G401.6 (cell line): ENCODE measurements at regions not wholly inside any gene's neighbourhood (a gene's known extent, or its start where the extent isn't known, plus 50 kb on each side); places are given as distances from the start of the nearest gene placed in this dataset.
"Not testable (repeated sequence)": the region's sequence is repeated elsewhere in the genome, so short reads cannot be mapped to it uniquely, and the experiment has no call there.

Source experiments
- FAIRE-seq: peaks from 2 replicates; lab custom pipeline; 2012; peaks lifted over from hg19 to GRCh38; lab: Jason Lieb, UNC

DNA sequence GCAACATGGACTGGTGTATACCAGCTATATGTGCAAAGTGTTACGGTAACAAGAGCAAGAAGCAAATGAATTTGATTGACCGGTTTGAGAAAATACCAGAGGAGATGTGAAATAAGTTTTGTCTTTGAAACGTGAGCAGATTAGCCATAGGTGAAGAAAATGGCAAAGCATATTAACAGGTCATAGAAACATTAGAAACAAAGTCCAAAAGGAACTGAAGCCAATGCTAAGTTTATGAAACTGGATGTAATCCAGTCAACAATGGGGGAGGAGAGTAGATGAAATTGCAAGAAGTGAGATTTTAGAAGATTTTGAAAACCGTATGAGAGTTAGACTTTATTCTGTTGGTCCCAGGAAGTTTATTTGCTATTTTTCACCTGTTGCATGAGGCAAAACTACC, 1315.4 kb upstream of the CHAC2 start:
- no peak for FAIRE-seq

DNA sequence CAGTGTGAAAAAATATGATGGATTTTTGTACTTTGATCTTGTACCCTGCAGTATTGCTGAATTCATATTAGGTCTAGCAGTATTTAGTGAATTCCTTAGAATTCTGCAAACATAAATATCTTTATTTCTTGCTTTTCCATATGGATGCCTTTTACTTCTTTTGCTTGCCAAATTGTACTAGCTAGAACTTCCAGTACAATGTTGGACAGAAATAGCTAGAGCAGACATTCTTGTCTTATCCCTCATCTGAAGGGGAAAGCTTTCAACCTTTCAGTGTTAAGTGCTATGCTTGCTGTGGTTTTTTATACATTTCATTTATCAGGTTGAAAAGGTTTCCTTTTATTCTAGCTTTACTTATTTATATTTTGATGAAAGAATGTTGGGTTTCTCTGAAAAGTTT, 1321.9 kb upstream of the CHAC2 start:
- no peak for FAIRE-seq

DNA sequence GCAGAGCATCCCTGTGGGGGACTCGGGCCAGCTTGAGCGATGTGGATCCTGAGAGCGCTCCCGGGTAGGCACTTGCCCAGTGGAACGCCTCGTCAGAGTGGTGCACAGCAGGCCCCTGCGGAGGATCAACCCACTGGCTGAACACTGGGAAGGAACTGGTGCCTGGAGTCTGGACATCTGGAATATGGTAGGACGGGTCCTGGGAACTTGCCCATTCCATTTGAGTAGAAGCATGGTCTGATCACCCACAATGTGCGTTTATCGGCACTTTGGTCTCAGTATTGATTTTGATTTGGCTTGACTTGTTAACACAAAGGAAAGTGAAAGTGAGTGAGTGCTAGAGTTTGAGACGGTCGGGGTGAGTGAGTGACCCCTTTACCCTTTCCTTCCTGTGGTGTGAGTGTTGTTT, 1336.2 kb upstream of the CHAC2 start:
- FAIRE-seq = no peak

DNA sequence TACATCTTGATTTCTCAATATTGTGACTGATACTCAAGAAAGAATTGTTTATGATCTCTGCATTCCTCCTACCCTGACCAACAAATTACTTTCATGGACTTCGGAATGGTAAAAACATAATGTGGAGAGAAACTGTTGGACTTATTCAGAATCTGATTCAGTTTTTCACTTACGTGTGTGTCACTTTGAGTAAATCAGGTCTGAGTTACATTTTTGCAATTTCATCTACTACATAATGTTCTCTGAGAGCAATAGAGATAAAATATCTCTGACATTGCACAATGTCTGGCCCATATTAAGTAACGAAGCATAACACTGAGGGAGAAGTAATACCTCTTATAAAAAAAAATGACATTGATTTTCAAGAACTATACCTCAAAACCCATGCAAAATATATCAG, 1337.9 kb upstream of the CHAC2 start:
- FAIRE-seq = no peak

DNA sequence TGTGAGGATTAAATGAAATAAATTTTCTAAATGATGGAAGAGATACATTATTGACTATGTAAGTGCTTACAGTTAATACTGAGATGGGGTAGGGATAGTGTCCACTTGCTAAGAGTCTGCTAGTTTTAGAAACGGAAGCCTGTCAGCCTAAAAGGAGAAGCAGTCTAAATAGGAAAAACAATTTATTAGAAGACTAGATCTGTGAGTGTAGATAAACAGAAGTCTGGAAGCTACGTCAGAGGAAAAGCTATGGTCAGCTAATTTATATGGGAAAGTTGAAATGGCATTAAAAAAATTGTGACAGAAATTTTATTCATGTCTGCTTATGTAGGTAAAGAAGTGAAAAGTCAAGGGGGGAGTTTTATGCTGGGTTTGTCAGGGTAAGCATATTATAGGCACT, 1338.4 kb upstream of the CHAC2 start:
- FAIRE-seq = no peak

DNA sequence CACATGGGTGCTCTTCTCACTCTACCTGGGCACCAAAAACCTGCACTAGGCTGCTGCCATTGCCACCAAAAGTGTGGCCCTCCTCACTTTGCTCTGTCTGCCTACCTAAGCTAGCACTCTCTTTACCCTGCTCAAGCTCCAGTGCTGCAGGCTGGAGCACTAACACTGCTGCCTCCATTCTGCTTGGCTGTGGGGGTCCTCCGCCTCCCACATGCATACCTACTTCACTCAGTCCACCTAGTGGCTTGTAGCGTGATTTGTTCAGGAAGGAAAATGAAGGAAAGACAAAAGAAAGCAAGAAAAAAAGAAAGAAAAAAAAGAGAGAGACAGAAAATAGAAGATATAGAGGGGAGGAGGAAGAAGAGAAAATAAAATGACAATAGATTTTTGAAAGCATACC, 1339.4 kb upstream of the CHAC2 start:
- FAIRE-seq = no peak

DNA sequence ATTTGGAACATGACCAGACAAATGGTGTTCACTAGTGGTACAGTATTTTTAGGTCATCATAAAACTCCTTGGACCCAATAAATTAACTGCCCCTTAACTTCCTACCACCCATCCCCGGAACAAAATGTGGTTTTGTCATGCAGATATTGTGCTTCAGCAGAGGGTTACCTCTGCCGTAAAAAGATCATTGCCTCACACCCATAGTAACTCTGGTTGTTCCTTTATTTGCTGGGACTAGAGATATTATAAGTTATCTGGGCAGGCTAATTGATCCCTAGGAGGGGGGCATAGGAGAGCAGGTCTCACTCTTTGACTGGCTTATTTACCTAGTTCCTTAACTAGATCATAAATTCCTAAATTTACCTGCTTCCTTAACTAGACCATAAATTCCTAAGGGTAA, 1343.9 kb upstream of the CHAC2 start:
- no peak for FAIRE-seq

DNA sequence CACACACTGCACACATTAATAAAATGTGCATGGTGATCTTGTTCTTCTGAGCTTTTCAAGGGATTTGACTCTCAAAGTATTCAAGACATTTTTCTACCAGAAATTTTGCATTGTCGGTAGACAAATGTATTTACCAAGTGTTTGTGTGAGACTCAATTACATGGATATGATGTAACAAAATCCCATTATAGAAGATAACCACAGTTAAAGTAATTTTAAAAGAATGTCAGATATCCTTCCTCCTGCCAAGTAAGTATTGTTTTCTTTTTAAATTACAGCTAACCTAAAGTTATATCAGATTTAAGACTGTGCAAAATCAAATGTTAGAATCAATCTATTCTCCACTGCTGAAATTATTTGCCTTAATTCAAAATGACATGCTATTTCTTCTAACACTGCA, 1344.5 kb upstream of the CHAC2 start:
- FAIRE-seq = no peak

DNA sequence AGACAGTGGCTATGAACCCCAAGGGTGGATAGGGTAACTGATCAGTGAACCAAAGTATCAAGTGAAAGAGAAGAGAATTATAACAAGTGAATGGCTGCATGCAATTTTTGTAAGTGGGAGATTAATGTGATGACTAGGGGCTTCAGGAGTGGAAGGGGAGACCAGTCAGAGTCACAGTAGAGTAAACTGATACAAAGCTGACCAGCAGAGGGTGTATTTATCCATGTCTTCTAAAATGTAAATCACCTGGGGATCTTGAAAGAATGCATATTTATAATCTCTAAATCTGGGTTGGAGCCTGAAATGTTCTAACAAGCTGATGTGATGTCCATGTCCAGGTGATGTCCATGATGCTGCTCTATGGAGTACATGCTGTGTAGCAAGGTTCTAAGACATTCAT, 1351.3 kb upstream of the CHAC2 start:
- no peak for FAIRE-seq

DNA sequence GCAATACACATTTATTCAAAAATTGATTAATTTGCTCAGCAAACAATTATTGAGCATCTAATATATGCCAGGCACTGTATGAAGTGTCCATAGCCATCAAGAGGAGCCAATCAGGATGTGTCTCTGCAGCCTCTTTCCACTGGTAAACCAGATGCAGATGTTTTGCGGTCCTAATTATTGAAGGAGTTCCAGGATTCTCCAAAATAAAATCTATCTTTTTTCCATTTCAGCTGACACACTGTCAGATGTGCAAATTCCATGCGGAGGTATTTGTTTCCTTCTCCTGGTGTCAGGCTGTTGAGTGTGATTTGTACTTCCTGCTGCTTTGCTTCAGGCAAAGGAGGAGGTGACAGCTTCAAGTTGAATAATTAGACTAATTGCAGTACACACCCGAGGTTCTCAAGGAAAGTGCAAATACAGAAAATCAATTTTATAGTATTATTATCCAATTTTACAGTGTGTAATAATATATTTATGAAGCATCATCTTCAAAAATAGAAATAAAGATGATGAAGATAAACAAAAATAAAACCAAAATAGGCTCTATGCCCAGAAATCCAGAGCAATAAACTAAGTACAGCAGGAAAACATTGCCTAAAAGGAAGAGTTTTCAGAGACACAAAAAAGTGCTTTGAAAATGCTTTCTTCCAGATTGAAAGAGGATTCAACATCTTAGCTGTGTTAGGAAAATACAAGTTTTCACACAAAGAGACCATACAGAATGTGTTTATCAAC, 1352.9 kb upstream of the CHAC2 start:
- FAIRE-seq = no peak

DNA sequence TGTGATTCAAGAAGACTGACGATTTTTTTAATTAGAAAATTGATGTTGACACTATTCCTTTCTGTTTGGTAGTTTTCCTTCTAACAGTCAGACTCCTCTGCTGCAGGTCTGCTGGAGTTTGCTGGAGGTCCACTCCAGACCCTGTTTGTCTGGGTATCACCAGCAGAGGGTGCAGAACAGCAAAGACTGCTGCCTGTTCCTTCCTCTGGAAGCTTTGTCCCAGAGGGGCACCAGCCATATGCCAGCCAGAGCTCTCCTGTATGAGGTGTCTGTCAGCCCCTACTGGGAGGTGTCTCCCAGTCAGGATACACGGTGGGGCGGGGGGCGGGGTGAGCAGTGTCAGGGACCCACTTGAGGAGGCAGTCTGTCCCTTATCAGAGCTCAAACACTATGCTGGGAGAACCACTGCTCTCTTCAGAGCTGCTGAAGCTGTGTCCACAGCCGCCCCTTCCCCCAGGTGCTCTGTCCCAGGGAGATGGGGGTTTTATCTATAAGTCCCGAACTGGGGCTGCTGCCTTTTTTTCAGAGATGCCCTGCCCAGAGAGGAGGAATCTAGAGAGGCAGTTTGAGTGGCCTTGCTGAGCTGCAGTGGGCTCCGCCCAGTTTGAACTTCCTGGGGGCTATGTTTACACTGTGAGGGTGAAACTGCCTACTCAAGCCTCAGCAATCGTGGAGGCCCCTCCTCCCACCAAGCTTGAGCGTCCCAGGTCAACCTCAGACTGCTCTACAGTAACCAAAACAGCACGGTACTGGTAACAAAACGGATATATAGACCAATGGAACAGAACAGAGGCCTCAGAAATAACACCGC, 1358.1 kb upstream of the CHAC2 start:
- not testable (repeated sequence) for FAIRE-seq

DNA sequence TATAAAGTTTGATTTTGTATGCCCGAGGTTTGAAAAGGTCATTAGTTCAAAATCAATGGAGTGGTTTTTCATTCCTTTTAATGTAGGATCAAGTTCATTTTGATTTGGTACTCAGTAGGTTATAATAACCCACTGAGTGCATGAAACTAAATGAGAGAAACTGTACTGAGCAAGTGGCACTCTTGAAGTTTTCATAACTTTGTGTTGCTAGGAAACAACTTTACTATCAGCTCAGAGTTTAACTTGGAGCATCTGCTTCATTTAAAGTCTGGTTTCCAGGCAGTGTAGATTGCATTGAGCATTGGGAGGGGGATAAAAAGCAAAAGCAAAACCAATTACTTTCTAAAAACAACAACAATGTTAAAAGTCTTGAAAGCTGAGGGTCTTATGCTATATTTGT, 1361.6 kb upstream of the CHAC2 start:
- FAIRE-seq = no peak

DNA sequence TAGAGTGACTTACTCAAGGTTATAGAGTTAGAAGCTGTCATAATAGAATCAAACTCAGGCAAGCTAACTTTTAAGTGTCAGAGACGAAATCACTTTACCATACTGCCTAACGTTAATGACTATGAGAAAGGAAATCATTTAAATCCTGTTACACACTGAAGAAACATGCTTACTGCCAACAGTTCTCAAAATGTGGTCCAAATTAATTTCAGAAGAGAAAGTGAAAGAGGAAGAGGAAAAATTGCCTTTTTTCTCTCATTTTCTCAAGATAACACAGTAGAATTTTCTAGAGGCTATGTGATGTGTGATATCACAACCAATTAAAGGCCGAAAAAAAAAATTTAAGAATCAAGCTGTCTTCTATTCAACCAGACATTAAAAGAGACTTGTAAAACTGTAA, 1362.7 kb upstream of the CHAC2 start:
- no peak for FAIRE-seq

DNA sequence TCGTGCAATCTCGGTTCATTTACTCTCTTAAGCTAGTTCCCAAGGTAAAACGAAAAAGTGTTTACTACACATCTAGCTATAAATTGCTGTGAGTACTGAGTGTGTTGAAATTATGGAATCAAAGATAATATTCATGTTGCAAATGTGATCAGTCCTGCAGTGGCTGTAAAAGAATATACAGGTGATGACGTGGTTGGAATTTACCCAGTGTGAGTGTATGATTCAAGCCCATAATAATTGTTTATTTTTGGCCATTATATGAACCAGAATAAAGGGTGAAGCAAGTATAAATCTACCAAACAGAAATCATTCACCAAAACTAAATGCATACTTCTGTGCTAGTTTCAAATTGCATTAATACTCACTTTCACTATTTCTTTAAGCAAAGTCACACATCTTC, 1363.6 kb upstream of the CHAC2 start:
- no peak for FAIRE-seq

DNA sequence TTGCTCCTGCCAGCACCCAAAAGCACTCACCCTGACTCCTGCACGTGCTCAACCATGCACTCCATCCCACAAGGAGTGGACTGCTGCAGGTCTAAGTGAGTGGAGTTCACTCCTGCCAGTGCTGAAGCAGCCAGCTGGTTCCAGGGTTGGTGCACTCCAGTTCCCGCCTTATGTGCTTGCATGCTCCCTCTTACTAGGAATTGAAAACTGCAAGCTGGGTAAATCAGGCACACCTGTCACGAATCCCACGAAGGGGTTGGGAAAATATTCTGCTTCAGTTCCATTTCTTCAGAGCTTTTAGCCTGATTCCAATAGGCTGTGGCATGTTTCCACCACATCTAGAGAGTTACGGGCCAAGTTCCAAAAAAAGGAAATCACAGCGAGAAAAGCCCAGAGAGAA, 1365.5 kb upstream of the CHAC2 start:
- FAIRE-seq = no peak

DNA sequence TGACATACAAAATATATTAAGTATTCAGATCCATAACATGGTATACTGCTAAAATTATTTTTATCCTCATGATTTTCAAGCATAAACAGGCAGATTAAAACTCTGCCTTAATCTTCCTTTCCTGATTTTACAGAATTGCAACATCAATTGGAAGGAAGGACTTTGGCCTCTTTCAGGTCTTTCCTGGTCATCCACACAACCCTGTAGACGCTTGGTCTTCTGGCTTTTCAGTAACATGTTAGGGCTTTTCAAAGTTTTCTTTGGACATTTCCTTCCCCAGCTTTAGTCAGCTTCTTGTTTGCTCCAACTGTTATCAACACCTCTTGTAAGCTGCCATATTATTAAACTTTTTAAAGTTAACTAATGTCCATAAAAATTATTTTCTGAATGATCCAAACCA, 1364.9 kb upstream of the NRXN1 start:
- FAIRE-seq = no peak

DNA sequence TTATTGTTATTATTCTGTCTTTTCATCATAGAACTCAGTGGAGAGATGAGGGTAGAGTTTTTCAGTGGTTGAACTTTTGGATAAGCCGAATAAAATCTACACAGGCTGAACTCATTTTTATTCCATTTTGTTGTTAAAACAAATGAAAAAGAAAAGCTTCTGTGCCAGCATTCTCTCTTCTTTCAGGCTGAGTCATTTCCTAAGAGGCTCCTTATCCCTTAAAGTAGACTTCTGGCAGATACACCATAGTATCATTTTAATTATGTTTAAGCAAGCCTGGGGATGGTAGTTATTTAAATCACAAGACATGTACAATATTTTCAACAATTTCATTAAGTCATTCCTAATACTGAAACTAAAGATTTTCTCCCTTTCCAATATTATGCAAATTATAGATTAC, 1364.0 kb upstream of the NRXN1 start:
- no peak for FAIRE-seq

DNA sequence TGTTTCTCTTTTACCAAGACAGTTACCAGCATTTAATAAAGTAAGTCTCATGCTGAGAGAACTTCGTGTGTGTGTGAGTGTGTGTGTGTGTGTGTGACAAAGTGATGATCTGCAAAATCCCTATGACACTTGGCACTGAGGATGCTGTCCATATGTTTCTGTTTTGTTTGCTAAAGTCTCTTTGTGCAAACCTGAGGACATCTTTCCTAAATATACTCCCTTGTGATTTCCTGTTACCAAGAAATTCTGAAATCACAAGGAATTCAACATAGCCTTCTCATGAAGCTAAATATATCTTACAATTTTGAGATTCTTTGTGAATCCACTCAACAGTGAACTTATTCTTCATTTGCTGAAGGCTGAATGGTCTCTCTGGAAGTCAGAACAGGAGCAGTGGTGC, 1359.7 kb upstream of the NRXN1 start:
- no peak for FAIRE-seq

DNA sequence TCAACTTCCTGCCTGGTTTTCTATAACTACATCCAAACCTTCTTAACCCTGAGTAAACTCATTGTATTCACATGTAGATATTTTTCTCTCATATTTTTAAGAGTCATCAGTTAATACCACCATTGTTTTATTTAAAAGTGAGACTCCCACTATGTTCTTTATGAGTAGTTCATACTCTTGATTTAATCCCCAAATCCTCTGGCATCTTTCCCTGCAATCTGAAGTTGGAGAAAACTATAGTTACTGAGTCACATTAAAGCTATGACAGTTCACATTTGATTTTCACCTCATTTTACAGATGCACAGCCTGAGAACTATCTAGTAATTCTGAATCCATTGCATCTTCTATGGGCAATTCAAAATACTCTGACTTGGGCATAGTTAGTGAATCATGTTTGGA, 1358.7 kb upstream of the NRXN1 start:
- FAIRE-seq = no peak

DNA sequence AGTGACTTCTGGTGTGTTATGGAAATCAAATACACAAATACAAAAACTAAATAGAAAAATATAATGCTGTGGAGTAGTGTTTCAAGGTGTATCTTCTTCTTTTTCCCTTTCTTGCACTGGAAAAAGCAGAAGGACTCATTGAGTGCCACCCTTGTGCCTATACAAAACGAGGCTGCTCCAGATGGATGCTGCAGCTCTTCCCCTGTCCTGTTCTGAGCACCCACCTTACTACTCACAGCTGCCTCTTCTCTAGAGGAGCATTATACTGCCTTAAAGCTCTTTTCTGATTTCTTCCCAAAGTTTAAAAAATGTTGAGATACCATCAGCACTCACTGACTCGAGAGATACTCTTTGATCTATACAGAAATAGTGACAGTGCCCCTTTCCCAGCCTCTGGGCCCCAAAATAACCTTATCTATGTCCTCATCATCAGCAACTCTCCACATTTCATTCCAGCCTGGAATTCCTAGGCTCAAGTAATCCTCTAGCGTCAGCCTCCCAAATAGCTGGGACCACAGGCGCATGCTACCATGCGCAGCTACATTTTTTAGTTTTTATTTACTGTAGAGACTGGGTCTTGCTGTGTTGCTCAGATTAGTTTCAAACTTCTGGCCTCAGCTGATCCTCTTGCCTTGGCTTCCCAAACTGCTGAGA, 1356.1 kb upstream of the NRXN1 start:
- no peak for FAIRE-seq

DNA sequence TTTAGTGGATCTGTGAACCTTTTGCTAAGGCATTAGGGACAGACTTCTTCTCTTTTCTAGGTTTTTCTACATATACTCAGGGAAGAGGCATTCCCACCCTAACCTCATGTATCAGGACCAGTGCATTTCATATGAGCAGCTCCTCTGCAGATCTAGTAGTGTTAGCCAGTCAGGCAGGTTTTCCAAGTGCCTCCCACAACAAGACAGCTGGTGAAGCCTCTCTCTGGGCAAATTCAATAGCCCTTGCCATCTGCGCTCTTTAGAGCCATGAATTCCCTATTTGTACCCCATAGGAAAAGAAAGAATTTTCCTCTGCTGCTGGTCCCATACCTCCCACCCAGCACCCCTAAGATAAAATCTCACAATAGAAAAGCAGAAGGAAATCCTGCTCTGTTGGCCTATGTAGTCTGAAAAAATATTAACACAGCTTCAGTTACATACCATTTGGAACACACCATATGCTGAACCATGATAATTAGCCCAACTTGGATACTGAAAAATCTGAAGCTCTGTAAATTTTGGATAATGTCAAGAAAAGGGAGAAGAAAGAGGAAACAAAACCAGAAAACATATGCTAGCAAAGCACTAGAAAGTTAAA, 1354.6 kb upstream of the NRXN1 start:
- no peak for FAIRE-seq

DNA sequence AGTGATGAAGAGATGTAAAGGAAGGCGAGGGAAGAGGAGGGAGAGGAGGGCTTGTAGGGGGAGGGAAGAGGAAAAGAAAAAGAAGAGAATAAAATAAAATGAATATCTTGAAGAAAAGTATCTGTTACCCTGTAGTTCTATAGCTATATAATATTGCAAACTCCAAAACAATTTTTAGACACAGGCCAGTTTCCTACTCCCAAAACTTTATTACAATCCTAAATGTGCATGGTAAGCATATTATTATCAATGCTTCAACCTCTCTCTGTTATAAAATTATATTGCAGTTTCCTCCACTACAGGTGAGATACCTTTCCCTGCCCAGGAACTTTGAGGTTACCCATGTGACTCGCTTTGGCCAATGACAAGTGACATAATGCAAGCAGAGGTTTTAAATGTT, 1351.6 kb upstream of the NRXN1 start:
- no peak for FAIRE-seq

DNA sequence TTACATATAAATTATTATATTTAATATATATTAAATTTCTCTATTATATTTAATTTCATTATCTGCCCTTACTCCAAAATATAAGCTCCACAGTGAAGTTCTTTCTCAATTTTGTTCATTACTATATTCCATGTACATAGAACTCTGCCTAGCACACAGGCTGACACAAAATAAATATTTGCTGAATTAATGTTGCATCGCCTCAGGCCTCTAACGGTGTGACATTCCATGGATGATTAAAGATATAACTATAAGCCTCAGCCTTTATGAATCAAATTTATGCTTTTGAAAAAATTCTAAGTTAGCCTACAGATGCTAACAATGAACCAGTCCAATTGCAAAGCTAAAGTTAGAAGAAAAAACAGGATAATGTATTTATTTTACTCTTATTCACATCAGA, 1337.2 kb upstream of the NRXN1 start:
- peak; percentile 37 for FAIRE-seq
